GM23338 (cell line): ENCODE measurements at regions not wholly inside any gene's neighbourhood (a gene's known extent, or its start where the extent isn't known, plus 50 kb on each side); places are given as distances from the start of the nearest gene placed in this dataset.

ENCODE experiments used
- ATAC-seq: fragments of 200-7000 bp; cut with Tn5 transposase; 3 replicates; pipeline ENCODE4 v1.9.1; 2020
- DNase-seq: peaks from one replicate; pipeline ENCODE4 v3.0.0-alpha.2; 2015; ENCODE audit warnings: low spot score
- H2AFZ ChIP-seq: fragments of 200-600 bp; sonication (generic); 2 replicates; pipeline ENCODE4 v1.8.0; 2016; ENCODE audit warnings: antibody characterized with exemption, mild to moderate bottlenecking, moderate library complexity
- H3F3A ChIP-seq: fragments of 200-600 bp; sonication (generic); replicated peaks from 2 replicates; pipeline ENCODE4 v1.8.0; 2017; ENCODE audit warnings: antibody characterized with exemption, mixed run types, low read depth
- H3K27ac ChIP-seq: fragments of 200-600 bp; sonication (generic); 2 replicates; pipeline ENCODE4 v1.6.1; 2016; ENCODE audit warnings: low read depth
- H3K27me3 ChIP-seq: fragments of 200-600 bp; sonication (generic); 2 replicates; pipeline ENCODE4 v1.8.0; 2016; ENCODE audit warnings: mild to moderate bottlenecking, mixed run types, moderate library complexity; ENCODE audit not compliant: insufficient read depth
- H3K36me3 ChIP-seq: fragments of 200-600 bp; sonication (generic); 2 replicates; pipeline ENCODE4 v1.8.0; 2016; ENCODE audit warnings: mild to moderate bottlenecking; ENCODE audit not compliant: insufficient read depth
- H3K4me1 ChIP-seq: fragments of 200-600 bp; sonication (generic); 2 replicates; pipeline ENCODE4 v1.8.0; 2016; ENCODE audit warnings: mild to moderate bottlenecking, moderate library complexity; ENCODE audit not compliant: insufficient read depth
- H3K4me2 ChIP-seq: fragments of 200-600 bp; sonication (generic); 2 replicates; pipeline ENCODE4 v1.7.1; 2017; ENCODE audit warnings: mixed run types
- H3K4me3 ChIP-seq: fragments of 200-600 bp; sonication (generic); 2 replicates; pipeline ENCODE4 v1.6.1; 2016; ENCODE audit warnings: mixed run types
- H3K79me2 ChIP-seq: fragments of 200-600 bp; sonication (generic); replicated peaks from 2 replicates; pipeline ENCODE4 v1.8.0; 2017; ENCODE audit warnings: mild to moderate bottlenecking; ENCODE audit not compliant: insufficient read depth
- H3K9me2 ChIP-seq: fragments of 200-600 bp; sonication (generic); 2 replicates; pipeline ENCODE4 v1.8.0; 2017; ENCODE audit not compliant: insufficient read depth
- H4K20me1 ChIP-seq: fragments of 200-600 bp; sonication (generic); replicated peaks from 2 replicates; pipeline ENCODE4 v1.8.0; 2017; ENCODE audit warnings: mild to moderate bottlenecking; ENCODE audit not compliant: insufficient read depth
- H3K27ac Mint-ChIP-seq: 2 replicates; pipeline ENCODE4 v1.8.0; 2020; ENCODE audit warnings: inconsistent platforms, mild to moderate bottlenecking, moderate library complexity, mixed read lengths
- H3K27me3 Mint-ChIP-seq: 3 replicates; pipeline ENCODE4 v1.8.0; 2022; ENCODE audit warnings: low read depth, mild to moderate bottlenecking, moderate library complexity, mixed read lengths, inconsistent platforms; ENCODE audit not compliant: insufficient read depth, poor library complexity
- H3K36me3 Mint-ChIP-seq: 3 replicates; pipeline ENCODE4 v1.8.0; 2021; ENCODE audit warnings: low read depth, mild to moderate bottlenecking, inconsistent platforms, moderate library complexity, mixed read lengths
- H3K4me1 Mint-ChIP-seq: 3 replicates; pipeline ENCODE4 v1.8.0; 2020; ENCODE audit warnings: mild to moderate bottlenecking, inconsistent platforms, mixed read lengths
- H3K4me3 Mint-ChIP-seq: 3 replicates; pipeline ENCODE4 v1.8.0; 2021; ENCODE audit warnings: moderate library complexity, mild to moderate bottlenecking, inconsistent platforms, mixed read lengths
- H3K9me3 Mint-ChIP-seq: 3 replicates; pipeline ENCODE4 v1.8.0; 2020; ENCODE audit warnings: moderate library complexity, mild to moderate bottlenecking, inconsistent platforms, mixed read lengths
- CREB1 ChIP-seq: fragments of 250-450 bp; sonication (Bioruptor Pico); IDR thresholded peaks from 2 replicates; pipeline ENCODE4 v1.5.0; 2020; ENCODE audit warnings: low read depth, mild to moderate bottlenecking, moderate library complexity
- JUNB ChIP-seq: IDR thresholded peaks from one replicate; pipeline ENCODE4 v1.6.1; 2016; ENCODE audit warnings: antibody characterized with exemption; ENCODE audit not compliant: unreplicated experiment
- NANOG ChIP-seq: IDR thresholded peaks from 2 replicates; pipeline ENCODE4 v1.6.1; 2016; ENCODE audit warnings: antibody characterized with exemption, borderline replicate concordance
- POLR2AphosphoS5 ChIP-seq: IDR thresholded peaks from 2 replicates; pipeline ENCODE4 v1.6.1; 2016; ENCODE audit warnings: antibody characterized with exemption, low read depth
- ZNF331 ChIP-seq: fragments of 250-450 bp; sonication (Bioruptor Pico); IDR thresholded peaks from 2 replicates; pipeline ENCODE4 v1.5.0; 2020; ENCODE audit warnings: low read depth, mild to moderate bottlenecking, moderate library complexity
- TF ChIP-seq, protein P1 (sequence below), 2 experiments: fragments of 200-600 bp in 1 of 2; sonication (generic) in 1 of 2; conservative IDR thresholded peaks; 2 replicates each; pipeline versions ENCODE4 v1.5.1 to v1.6.1; 2016 to 2017; ENCODE audit warnings: antibody characterized with exemption in 2 of 2, low read depth in 2 of 2, mild to moderate bottlenecking in 2 of 2, moderate library complexity in 1 of 2
- TF ChIP-seq, protein P2 (sequence below): fragments of 250-450 bp; sonication (Bioruptor Pico); IDR thresholded peaks from 2 replicates; pipeline ENCODE4 v1.5.0; 2020; ENCODE audit warnings: mild to moderate bottlenecking, moderate library complexity
- TF ChIP-seq, protein P3 (sequence below): IDR thresholded peaks from 2 replicates; pipeline ENCODE4 v1.6.1; 2016; ENCODE audit warnings: antibody characterized with exemption

DNA sequence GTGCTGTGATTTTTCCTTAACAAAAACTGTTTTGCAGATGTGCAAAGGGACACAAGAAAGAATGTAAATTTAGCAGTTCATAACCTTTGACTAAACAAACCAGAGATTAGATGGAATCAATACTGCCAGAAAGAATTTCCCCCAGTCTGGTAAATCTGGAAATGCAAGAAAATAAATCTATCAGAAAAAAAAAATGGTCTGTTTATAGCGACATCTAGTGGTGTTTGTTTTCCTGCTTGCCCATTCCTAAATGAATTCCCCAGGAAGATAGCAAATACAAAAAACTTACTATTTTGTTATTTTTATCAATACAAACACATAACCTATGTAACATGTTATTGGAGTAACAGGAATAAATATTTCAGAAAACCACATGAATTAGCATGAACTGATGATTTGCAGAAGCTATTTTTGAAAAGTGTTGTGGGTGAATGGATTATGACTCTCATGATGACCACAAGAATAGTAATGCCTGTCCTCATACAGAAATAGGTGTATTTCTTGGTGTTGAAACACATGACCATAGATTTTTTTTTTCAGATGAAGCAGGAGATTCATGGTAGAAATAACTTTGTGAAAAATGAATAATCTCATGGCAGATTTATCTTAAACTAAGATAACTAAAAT lies 1703.8 kb downstream of the MAT2B start:
- H3K4me3 Mint-ChIP-seq, result no peak overlapping the region
- no peak overlapping the region for H3K27ac ChIP-seq
- no peaks in the 10 kb centered on the region for H3K27me3 ChIP-seq
- TF ChIP-seq CREB1 (CRISPR knock-in tag), result no peak
- TF ChIP-seq, protein P1, sequence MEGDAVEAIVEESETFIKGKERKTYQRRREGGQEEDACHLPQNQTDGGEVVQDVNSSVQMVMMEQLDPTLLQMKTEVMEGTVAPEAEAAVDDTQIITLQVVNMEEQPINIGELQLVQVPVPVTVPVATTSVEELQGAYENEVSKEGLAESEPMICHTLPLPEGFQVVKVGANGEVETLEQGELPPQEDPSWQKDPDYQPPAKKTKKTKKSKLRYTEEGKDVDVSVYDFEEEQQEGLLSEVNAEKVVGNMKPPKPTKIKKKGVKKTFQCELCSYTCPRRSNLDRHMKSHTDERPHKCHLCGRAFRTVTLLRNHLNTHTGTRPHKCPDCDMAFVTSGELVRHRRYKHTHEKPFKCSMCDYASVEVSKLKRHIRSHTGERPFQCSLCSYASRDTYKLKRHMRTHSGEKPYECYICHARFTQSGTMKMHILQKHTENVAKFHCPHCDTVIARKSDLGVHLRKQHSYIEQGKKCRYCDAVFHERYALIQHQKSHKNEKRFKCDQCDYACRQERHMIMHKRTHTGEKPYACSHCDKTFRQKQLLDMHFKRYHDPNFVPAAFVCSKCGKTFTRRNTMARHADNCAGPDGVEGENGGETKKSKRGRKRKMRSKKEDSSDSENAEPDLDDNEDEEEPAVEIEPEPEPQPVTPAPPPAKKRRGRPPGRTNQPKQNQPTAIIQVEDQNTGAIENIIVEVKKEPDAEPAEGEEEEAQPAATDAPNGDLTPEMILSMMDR (conservative IDR thresholded peaks at IDR 0.05; ENCODE audit: low read depth in 2 of 2), result peak in 1 of 2 experiments; percentile 93; a peak in 3 of 4 replicates
- ATAC-seq (no peak), DNase-seq (peak; percentile 63)
- H3K79me2 ChIP-seq, result no peaks in the 10 kb centered on the region
- peak overlapping the region; percentile 39 for H3K27ac Mint-ChIP-seq
- H4K20me1 ChIP-seq, result no peaks in the 10 kb centered on the region
- H3K36me3 Mint-ChIP-seq, result no peaks in the 10 kb centered on the region
- H3K4me2 ChIP-seq, result no peak overlapping the region
- peaks cover 3% of the 10 kb centered on the region for H3K27me3 Mint-ChIP-seq
- H3F3A ChIP-seq, result no peaks in the 10 kb centered on the region
- H2AFZ ChIP-seq, result no peak overlapping the region
- H3K9me3 Mint-ChIP-seq, result no peaks in the 10 kb centered on the region
- no peak overlapping the region for H3K4me3 ChIP-seq
- peaks cover 22% of the 10 kb centered on the region for H3K4me1 ChIP-seq
- H3K4me1 Mint-ChIP-seq, result peaks cover 36% of the 10 kb centered on the region
- H3K36me3 ChIP-seq, result no peaks in the 10 kb centered on the region
- H3K9me2 ChIP-seq, result no peaks in the 10 kb centered on the region

DNA sequence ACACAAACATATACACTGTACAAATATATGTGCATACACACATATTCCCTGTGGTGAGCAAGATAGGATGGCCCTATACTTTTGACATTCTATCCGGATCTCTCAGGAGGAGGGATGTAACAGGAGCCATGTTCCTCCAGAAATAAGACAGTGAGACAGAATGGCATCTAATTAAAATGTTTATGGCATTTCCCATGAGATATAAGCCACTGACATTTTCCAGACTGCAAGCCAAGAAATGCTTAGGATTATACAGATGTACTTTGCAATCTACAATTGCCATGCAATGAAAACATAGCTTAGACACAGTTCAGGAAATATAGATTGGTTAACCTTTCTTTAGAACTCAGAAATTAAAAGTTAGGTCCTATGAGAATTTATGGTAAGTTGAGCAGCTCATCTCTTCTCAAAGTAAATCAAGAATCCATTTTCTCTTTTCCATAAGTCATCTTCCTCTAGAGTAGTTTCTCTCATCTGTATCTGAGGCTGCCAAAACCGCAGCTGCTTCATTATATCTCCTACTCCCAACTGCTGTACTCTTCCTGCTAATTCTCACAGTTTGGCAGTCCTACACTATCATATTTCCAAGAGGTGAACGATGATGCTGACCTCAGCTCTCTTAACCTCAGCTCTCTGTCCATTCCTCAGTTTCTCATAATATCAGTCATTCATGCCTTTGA lies 1719.1 kb downstream of the MAT2B start:
- H3K9me3 Mint-ChIP-seq, result peaks cover under 1% of the 10 kb centered on the region; the same call in 2 of the 3 replicates
- Histone ChIP-seq H3K27me3 (no peaks in the 10 kb centered on the region), H3K4me3 (no peak overlapping the region), H3K4me2 (no peak overlapping the region), H3K79me2 (no peaks in the 10 kb centered on the region), H3K9me2 (no peaks in the 10 kb centered on the region), H3F3A (no peaks in the 10 kb centered on the region), H3K27ac (no peak overlapping the region), H4K20me1 (no peaks in the 10 kb centered on the region), H3K4me1 (peaks cover 11% of the 10 kb centered on the region), H2AFZ (no peak overlapping the region), H3K36me3 (no peaks in the 10 kb centered on the region)
- ATAC-seq, result no peak
- H3K4me1 Mint-ChIP-seq, result peaks cover 13% of the 10 kb centered on the region; the same call in 2 of the 3 replicates
- no peak overlapping the region for H3K4me3 Mint-ChIP-seq
- peaks cover 1% of the 10 kb centered on the region for H3K27me3 Mint-ChIP-seq
- no peak for DNase-seq
- peaks cover 4% of the 10 kb centered on the region; the same call in 1 of the 3 replicates for H3K36me3 Mint-ChIP-seq
- no peak overlapping the region for H3K27ac Mint-ChIP-seq
- TF ChIP-seq, protein P2, sequence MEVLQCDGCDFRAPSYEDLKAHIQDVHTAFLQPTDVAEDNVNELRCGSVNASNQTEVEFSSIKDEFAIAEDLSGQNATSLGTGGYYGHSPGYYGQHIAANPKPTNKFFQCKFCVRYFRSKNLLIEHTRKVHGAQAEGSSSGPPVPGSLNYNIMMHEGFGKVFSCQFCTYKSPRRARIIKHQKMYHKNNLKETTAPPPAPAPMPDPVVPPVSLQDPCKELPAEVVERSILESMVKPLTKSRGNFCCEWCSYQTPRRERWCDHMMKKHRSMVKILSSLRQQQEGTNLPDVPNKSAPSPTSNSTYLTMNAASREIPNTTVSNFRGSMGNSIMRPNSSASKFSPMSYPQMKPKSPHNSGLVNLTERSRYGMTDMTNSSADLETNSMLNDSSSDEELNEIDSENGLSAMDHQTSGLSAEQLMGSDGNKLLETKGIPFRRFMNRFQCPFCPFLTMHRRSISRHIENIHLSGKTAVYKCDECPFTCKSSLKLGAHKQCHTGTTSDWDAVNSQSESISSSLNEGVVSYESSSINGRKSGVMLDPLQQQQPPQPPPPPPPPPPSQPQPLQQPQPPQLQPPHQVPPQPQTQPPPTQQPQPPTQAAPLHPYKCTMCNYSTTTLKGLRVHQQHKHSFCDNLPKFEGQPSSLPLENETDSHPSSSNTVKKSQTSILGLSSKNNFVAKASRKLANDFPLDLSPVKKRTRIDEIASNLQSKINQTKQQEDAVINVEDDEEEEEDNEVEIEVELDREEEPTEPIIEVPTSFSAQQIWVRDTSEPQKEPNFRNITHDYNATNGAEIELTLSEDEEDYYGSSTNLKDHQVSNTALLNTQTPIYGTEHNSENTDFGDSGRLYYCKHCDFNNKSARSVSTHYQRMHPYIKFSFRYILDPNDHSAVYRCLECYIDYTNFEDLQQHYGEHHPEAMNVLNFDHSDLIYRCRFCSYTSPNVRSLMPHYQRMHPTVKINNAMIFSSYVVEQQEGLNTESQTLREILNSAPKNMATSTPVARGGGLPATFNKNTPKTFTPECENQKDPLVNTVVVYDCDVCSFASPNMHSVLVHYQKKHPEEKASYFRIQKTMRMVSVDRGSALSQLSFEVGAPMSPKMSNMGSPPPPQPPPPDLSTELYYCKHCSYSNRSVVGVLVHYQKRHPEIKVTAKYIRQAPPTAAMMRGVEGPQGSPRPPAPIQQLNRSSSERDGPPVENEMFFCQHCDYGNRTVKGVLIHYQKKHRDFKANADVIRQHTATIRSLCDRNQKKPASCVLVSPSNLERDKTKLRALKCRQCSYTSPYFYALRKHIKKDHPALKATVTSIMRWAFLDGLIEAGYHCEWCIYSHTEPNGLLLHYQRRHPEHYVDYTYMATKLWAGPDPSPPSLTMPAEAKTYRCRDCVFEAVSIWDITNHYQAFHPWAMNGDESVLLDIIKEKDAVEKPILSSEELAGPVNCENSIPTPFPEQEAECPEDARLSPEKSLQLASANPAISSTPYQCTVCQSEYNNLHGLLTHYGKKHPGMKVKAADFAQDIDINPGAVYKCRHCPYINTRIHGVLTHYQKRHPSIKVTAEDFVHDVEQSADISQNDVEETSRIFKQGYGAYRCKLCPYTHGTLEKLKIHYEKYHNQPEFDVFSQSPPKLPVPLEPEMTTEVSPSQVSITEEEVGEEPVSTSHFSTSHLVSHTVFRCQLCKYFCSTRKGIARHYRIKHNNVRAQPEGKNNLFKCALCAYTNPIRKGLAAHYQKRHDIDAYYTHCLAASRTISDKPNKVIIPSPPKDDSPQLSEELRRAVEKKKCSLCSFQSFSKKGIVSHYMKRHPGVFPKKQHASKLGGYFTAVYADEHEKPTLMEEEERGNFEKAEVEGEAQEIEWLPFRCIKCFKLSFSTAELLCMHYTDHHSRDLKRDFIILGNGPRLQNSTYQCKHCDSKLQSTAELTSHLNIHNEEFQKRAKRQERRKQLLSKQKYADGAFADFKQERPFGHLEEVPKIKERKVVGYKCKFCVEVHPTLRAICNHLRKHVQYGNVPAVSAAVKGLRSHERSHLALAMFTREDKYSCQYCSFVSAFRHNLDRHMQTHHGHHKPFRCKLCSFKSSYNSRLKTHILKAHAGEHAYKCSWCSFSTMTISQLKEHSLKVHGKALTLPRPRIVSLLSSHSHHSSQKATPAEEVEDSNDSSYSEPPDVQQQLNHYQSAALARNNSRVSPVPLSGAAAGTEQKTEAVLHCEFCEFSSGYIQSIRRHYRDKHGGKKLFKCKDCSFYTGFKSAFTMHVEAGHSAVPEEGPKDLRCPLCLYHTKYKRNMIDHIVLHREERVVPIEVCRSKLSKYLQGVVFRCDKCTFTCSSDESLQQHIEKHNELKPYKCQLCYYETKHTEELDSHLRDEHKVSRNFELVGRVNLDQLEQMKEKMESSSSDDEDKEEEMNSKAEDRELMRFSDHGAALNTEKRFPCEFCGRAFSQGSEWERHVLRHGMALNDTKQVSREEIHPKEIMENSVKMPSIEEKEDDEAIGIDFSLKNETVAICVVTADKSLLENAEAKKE (CRISPR knock-in tag), result no peak
- TF ChIP-seq CREB1 (CRISPR knock-in tag), result no peak
- TF ChIP-seq, protein P3, sequence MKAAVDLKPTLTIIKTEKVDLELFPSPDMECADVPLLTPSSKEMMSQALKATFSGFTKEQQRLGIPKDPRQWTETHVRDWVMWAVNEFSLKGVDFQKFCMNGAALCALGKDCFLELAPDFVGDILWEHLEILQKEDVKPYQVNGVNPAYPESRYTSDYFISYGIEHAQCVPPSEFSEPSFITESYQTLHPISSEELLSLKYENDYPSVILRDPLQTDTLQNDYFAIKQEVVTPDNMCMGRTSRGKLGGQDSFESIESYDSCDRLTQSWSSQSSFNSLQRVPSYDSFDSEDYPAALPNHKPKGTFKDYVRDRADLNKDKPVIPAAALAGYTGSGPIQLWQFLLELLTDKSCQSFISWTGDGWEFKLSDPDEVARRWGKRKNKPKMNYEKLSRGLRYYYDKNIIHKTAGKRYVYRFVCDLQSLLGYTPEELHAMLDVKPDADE, result no peak
- TF ChIP-seq ZNF331 (CRISPR knock-in tag), result no peak
- no peak for TF ChIP-seq NANOG
- no peak for TF ChIP-seq JUNB
- TF ChIP-seq, protein P1 (conservative IDR thresholded peaks at IDR 0.05; ENCODE audit: low read depth in 2 of 2), result no peak
- TF ChIP-seq POLR2AphosphoS5, result no peak
